ENCODE measurements at regions not wholly inside any gene's neighbourhood (a gene's known extent, or its start where the extent isn't known, plus 50 kb on each side); places are given as distances from the start of the nearest gene placed in this dataset.

DNA sequence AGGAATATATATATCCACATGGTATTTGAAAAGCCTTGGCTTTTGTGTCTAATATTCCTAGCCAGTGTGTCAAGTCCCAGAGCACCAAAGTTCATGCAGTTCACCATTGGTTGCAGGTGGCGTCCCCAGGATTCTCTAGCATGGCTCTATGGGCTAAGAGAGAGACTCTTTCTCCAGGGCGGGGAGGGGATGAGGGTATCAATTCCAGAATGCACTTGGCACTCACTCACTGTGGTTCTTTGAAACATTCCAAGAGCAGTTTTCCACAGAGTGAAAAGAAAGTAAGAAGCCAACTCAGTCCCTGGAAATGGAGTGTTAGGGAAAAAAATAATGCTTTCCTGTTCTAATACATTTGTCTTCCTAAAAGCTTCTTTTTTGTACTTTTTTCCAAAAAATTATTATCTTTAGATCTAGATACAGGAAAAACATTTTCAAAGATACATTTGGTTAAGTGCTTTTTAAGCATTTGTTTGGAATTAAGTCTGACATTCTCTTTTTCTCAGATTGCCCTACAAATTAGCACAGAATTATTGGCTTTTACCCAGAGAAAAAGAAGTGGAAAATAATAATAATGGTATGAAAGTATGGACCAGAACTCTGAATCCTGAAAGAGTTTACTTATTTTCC is 239.9 kb downstream of the PAX3 start:
- DNase-seq, result no peak

DNA sequence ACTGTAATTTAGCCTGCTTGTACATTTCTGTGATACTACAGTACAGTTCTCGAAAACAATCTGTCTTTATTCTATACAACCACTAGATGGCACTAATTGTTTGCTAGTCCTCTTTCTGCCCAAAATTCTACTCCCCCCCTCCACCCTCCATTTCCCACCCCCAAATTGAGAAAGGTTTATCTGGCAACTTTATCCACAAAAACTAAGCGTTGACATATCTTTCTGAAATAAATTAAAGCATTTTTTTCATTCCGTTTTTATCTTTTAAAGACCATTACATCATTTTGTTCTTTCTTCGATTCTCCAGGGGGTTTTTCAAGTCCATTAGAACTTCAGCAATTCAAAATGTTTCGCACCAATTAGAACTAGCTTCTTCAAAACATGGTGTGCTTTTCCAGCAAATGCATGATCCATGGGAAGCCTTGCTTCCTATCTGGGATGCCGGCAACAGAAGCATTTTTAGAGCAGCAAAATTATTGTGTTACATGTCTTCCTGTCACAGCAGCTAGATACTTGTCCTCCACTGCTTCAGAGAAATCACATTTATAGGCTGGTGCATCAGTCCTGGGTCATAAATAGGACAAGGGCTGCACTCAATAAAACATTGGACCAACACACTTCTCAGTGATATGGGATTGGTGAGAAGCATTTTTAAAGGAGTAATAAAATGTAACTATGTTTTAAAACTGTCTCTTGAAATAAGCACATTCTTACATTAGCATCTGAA is 241.3 kb downstream of the PAX3 start:
- no peak for DNase-seq

DNA sequence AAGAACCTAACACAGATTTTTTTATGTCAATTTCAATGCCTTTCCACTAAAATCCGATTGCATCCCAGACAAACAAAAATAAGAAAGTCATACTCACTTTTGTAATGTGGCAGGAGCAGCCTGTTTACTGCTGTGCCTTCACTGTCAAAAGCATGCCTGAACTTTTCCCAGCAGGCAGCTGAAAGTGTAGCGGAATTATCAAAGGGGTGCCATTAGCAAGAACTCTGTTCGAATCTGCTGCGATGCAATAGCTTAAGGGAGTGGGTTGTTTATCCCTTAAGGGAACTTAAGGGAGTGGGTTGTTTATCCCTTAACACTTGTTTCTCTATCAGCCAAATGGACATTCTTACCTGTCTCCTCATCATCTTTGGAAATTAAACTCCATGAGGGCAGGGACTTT is 243.5 kb downstream of the PAX3 start:
- DNase-seq, result no peak

DNA sequence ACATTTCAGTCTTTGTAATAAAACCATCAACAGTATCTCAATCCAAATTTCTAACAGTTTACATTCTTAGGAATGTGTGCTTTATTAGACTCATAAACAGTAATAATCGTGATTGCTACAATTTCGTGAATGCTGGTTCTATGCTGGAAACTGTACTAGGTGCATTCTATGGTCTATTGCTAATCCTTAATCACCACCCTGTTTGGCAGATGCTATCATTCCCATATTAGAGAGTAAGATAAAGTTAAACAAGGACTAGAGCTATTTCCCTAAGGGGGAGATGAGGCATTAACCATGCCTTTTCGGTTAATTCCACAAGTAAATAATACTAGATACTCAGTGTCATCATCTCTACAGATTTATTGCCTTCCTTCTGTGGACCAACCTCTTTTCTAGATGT is 244.0 kb downstream of the PAX3 start:
- DNase-seq, result no peak

DNA sequence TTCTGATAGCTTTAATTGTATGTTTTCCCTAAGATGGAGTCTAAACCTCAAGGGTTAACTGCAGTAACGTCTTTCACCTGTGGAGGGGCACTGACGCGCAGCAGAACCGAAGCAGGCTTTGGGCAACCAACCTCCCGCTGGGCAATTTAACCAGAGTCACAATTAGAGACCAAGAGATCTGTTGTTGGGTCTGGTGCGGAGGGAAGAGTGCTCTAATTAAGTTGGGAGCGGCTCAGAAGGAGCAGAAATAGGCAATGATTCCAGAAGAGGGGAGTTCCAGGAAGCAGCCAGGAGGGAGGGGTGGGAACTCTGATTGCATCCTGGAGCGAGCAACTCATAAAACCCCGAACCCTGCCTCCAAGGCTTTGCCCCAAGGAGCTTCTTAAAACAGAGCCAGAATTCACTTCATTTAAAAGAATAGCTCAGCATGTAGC is 245.8 kb downstream of the PAX3 start:
- DNase-seq, result peak; percentile 6

DNA sequence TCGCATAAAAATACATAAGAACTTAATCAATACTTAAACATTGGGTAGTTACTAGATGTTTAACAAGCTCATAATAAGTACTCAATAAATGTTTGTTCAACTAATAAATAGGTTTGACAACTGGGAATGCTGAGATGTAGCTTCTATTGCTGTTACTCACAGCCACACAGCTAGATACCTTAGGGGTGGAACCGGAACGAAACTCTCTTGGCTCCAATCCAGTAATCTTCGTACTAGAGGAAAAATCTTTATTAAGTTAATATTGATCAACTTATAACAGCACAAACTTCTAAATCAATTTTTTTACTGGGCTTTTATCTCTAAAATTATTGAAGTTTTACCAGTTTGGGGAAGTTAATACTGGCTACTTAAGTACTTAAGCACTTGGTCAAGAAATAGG is 247.8 kb downstream of the PAX3 start:
- no peak for DNase-seq

DNA sequence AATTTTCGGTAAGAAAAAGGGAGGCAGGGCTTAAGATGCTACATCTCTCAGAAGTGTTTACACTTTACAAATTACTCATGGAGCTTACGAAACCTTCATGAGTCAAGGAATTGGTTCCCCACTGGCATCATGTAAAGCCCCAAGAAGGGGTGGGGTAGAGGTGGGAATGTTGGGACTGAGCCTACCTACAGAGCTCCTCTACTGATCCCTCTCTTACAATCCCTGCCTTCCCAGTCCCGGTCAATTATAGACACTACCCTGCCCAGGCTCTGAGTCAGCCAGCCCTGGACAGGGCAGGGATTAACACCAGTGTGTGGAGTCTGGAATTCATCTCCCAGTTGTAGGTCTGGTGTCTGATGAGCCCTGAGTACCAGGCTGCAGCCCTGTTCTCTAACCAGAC is 248.9 kb downstream of the PAX3 start:
- DNase-seq, result no peak

DNA sequence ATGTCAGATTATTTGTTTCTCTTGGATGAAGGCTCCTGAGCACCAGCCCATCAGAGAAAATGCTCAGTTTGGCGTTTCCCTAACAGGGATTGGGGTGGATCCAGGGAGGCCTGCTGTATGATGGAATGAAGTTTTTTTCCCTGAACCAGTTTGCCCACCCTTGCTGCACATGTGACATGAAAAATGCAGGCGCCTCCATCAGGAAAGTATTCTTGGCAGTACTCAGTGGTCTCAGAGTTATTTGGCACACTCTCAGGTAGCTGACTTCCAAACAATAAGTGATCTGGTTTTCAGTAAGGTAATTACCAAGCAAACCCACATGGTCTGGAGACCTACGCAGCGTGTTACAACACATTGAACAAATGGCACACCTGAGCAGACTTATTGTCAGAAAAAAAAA is 254.9 kb downstream of the PAX3 start:
- no peak for DNase-seq

DNA sequence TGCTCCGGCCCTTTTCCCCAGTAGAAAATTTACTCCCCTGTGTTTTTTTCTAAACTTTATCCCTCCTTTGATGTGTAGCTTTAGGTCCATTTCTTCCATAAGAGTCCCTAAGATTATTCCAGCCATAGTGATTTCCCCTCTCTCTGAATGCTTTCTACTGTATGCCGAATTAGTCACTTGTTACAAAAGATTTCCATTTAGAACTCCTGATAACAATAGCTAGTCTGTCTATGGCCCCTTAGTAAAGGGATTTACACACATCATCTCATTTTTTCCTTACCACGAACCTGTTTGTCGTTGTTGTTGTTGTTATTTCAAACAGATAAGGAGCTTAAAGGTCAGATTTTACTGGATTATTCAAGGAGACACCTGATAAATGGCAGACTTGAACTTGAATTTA is 256.1 kb downstream of the PAX3 start:
- DNase-seq, result no peak

DNA sequence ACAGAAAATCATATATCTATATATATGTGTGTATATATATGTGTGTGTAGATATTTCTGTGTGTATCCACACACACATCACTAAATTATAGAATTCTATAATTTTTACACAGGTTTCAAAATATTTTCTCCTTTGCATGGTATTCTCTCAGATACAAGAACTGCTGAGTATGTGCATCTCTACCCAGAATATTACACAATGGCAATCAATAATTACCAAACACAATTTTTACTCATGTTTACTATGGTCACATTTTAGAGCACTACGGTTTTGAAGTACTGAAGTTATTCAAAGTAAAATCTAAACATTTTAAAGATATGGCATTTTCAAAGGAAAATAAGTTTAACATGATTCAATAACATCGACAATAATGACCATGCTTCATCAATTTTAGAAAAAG is 258.5 kb downstream of the PAX3 start:
- no peak for DNase-seq

DNA sequence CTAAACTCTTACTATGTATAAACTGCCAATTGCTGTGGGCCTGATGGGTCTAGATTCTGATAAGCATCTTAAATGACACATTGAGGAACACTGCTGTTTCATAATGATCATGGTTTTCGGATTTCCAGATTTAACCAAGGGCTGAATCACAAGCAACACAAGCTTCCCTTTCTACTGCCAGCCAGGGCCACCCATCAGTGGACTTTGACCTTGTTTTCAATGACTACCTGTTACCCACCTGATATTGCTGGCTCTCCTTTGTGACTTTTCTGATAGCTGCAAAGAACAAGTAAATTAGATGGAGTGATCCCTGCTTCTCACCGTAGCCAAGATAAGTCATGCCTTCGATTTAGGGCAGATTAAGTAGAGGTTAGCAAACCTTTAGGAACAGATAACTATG is 259.0 kb downstream of the PAX3 start:
- no peak for DNase-seq

DNA sequence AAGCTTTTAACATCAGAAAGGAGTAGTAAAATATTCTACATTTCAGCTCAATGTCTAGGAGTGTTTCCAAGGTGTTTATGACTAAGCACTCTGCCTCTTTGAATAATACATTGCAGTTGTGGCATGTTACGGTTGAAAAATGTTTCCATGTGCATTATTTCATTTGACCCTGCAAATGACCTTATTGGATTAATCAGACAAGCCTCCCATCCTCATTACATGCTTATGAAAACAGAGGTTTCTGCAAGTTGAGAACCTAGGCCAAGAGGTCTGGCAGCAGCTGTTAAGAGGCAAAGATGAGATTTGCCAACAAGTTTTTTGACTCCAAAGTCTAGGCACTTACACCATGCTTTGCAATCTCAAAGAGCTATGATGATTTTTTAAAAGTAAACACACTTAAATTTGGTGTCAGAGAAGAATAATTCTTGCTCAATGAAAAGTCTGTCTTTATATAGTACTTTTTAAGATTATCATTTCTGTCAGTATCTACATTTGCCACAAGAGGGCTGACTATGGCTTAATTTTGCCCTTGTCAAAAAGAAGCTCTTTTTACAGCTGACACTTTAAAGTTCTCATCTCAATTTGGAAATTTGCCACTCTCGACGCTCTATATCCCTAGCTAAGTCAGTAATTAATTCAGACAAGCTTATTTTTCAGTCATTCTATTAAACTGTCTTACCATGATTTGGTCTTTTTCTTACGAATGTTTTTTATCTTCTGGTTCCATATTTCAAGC is 260.6 kb downstream of the PAX3 start:
- DNase-seq, result no peak

DNA sequence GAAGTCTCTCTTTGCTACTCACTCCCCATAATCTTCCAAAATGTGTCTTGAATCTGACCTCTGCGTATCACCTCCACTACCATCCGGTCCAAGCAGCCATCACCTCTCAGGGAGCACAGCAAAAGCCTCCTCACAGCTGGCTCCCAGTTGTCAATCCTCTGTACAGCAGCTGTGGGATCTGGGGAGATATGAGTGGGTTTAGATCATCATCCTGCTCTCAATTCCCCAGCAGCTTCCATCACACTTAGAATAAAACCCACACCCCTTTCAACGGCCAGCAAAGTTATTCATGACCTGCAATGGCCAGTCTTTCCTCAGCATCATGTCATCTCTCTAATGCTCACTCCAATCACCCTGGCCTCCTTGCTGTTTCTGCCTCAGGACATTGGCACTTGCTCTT is 261.6 kb downstream of the PAX3 start:
- no peak for DNase-seq

DNA sequence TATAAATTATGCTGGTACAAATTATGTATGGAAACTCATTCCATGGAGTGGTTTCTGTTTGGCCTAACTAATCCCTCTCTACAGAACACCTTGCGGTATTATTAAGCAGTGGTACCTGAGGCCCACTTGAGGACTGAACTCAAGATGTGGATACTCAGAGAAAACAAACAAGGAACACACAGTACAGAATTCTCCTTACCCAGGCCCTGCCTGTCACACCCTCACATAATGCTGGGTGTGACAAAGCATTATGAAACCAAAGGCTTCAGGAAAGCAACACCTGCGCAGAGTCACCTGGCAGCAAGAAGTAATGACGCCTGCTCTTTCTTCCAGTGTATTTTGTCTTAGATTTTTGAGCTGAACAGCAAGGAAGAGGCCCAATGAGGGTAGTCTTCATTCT is 264.7 kb downstream of the PAX3 start:
- DNase-seq, result no peak

DNA sequence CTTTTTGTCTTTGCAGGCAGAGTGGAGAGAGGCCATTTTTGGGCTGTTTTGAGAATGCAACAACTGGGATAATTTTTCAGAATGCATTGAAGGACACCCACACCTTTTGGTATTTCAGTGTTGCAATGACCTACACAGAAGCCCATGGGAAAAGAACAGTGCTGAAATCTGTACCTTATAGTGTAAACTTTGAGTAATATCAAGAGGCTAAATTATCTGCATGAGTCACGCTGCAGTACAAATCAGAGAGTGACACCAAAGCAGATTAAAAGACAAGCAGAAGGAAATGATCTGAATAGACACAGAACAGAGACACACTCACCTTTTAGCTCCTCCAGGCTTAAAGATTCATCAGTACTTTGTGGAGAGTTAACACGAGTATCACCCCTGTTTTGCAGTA is 265.3 kb downstream of the PAX3 start:
- DNase-seq, result no peak

DNA sequence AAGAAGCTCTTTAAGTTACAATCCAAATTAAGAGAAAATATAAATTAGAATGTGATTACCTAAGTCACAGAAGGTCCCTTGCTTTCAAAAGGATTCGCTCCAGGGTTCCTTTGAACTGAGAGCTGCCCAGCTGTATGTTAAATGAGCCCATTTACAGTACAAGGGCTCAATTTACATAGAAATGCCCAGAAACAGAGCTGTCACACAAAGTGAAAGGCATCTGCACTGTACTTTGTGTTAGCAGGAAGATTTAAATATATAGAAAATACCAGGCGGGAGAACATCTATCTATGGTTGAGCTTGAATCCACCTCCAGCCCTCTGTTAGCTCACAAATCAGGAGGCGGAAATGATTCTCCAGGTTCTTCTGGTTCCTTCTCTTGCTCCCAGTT is 272.9 kb downstream of the PAX3 start:
- no peak for DNase-seq

DNA sequence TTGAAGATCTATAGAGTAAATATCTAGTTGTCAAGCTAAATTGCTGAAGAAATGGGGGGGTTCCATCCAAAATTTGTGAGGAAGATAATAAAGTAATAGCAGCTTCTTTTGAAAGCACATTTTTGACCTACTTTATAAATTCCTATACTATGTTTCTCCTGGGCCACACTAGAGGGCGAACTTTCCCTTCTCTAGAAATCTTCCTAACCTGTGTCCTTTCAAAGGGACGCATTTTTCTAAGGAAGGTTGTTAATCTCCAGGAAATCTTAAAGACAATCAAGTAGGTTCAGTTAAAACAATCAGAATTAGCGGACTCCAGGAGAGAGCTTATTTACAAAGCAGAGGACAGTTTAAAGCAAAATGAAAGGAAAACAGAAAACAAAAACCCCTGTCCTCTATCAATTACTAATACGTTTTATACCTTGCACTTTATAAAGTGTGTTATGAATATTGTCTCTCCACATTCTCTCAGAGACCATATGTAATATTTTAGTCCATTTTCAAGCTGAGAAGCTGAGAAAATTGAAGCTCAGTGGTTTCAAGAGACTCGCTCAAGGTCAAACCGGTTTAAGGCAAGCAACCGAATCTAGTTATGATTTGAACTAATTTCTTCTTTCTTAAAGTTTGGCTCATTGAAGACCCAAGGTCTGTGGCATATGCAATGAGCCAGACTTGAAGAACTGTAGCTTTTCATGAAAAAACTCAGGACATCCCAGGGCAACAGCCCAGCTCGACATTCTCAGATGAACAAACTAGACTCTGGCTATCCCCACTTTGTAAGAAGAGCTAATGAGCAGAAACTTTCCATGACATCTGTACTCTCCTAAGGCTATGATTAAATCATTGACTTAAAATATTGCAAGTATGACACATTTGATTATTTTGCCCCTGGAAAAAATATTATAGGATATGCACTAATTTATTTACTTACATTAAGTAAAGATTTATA is 273.6 kb downstream of the PAX3 start:
- no peak for DNase-seq

DNA sequence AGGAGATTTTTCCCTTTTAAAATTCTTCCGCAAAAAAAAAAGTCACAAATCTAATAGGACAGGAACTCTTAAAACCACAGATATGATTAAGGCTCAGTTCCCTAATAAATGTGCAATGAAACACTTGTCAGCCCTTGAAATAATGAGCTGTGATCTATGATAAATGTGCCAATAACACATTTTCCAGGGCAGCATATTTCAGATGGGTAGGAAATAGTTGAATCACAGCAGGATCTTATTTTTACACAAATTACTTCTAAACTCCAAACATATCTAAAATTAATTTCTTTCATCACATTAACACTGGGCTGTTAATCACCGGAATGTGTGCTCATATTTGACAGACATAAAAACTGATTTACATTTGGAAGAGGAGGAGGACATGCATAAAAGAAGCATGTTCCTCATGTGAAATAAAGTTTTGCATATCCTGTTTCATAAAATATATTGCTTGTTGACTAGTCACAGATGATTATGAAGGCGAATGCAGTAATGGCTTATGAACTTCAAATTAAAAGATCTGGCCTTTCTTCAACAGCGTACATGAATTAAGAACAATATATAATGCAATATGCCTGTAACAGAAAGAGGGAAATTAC is 281.4 kb downstream of the PAX3 start:
- DNase-seq, result no peak

DNA sequence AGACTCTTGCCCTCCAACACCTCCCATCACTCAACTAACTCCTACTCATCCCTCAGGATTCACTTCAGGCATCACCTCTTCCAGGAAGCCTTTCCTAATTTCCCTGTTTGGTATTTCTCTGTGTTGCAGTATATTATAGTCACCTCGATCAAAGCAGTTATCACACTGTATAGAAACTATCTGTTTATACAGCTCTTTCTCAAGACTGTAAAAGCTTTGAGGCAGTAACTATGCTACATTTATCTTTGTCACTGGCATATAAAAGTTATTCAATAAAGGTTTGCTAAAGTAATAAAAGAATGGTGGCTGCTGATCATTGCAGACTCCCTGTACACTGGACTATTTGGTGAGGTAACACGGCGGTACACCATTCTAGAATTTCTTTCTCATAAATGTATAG is 284.9 kb downstream of the PAX3 start:
- no peak for DNase-seq

DNA sequence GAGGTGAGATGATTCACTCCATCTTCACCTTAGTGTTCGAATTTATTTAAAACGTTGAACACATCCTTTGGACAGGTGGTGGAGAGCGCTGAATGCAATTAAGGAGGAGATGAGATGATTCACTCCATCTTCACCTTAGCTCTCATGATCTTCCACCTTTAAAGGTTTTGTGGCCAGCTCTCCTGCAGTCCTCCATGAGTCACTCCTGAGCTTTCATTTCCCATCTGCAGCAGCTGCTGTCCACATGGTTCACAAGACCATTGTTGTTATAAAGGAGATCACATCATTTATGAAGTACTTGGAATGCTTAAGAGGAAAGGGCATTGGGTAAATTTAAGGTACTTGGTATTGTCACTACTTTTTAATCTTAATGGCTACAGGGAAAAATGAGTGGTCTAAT is 298.5 kb downstream of the PAX3 start:
- DNase-seq, result no peak

DNA sequence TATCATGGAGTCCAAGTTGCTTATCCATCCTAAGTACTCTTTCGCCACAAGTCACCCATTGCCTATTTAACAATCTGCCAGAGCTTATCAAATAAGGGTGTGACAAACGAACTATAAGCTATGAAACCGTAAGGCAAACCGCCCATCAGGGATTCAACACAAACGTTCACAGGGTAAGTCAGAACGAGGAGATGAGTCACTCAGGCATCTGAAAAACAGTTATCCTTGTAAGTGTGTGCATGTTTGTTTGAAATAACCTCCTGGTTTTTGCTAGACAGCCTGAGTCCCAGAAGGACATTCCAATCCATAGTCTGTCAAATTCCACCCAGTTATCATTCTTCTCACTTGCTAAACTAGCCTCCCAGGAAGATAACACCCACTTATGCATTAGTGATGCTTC is 299.1 kb downstream of the PAX3 start:
- no peak for DNase-seq

DNA sequence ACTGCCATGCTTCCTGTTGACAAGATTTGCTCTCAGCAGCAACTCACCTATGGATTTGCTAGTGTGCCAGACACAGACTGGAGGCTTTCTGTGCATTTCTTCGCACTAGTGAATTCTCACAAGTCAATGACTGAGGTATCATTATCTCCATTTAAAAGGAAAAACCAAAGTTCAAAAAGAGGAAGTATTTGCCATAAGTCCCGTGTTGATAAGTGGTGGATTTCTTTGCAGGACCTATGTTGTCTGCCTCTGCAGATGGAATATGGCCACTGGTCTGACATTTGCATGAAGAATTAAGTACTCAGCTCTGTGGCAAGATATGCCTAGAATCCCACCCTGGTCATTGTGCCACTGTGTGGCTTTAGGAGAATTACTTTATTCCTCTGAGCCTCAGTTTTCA is 299.6 kb downstream of the PAX3 start:
- no peak for DNase-seq

DNA sequence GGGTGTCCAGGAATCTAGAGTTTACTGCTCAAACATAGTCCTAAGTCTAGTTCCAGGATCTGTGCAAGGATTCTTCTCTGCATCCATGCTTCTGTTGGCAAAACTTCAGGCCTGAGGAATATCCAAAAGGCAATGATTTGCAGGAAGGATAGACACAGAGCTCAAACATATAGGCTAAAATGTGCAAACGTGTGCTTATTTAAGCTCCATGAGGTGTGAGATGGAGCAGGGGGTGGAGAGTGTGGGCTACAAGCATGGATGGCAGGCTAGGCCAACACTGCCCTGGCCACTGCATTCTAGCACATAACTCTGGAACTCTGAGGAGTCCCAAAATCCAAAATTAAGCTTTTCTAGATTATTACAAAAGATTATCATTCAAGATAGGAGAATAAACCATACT is 301.1 kb downstream of the PAX3 start:
- no peak for DNase-seq

All from stimulated activated CD4-positive, alpha-beta T cell treated with anti-CD3 and anti-CD28 coated beads, Interleukin-15, amount 100 ng/mL, for 24 hours (primary cell).